ENCODE measurements at regions not wholly inside any gene's neighbourhood (a gene's known extent, or its start where the extent isn't known, plus 50 kb on each side); places are given as distances from the start of the nearest gene placed in this dataset.
A peak's percentile ranks its signal among the peaks of the same experiment; 100 is the strongest.

DNA sequence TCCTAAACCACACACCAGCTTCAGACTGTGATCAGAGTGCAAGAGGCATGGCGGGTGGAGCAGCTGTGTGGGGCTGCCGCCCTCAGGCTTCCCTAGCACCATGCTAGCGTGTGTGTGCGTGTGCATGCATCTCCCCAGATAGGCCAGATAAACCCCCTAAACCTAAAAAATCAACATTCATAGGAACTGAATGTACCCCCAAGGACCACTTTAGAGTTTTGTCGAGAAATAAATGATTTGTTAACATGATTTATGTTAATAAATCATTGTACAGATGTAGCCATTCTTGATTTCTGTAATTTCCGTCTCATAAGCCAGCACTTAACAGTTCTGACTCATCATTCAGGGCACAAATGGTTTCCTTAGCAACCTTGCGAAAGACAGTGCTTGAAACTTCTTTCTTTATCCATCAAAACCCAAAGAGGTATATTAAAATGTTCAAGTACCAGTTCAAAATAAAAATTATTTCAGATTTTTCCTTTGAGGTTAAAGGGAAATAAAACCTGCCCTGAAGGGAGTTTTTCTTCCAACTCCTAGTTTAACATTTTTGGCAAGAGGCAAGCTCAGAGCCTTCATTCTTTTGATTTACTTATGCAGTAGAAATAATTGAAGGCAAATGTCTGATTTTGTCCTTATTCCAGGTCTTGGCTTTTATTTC is 206.2 kb upstream of the RGS6 start:
- TF ChIP-seq, protein P1, sequence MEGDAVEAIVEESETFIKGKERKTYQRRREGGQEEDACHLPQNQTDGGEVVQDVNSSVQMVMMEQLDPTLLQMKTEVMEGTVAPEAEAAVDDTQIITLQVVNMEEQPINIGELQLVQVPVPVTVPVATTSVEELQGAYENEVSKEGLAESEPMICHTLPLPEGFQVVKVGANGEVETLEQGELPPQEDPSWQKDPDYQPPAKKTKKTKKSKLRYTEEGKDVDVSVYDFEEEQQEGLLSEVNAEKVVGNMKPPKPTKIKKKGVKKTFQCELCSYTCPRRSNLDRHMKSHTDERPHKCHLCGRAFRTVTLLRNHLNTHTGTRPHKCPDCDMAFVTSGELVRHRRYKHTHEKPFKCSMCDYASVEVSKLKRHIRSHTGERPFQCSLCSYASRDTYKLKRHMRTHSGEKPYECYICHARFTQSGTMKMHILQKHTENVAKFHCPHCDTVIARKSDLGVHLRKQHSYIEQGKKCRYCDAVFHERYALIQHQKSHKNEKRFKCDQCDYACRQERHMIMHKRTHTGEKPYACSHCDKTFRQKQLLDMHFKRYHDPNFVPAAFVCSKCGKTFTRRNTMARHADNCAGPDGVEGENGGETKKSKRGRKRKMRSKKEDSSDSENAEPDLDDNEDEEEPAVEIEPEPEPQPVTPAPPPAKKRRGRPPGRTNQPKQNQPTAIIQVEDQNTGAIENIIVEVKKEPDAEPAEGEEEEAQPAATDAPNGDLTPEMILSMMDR (IDR thresholded peaks at IDR 0.05): no peak
- TF ChIP-seq POLR2A (IDR thresholded peaks at IDR 0.05): no peak
- DNase-seq: no peak
- intact Hi-C loops (cut with DNase I; ENCODE audit: low total_unique reads): no loop called here
- Histone ChIP-seq H3K27ac (peak overlapping the region in 1 of 2 donors; percentile 54), H3K36me3 (no peaks in the 10 kb centered on the region), H3K4me3 (no peak overlapping the region), H3K4me1 (no peaks in the 10 kb centered on the region), H3K9me3 (no peaks in the 10 kb centered on the region), H3K27me3 (no peaks in the 10 kb centered on the region)

DNA sequence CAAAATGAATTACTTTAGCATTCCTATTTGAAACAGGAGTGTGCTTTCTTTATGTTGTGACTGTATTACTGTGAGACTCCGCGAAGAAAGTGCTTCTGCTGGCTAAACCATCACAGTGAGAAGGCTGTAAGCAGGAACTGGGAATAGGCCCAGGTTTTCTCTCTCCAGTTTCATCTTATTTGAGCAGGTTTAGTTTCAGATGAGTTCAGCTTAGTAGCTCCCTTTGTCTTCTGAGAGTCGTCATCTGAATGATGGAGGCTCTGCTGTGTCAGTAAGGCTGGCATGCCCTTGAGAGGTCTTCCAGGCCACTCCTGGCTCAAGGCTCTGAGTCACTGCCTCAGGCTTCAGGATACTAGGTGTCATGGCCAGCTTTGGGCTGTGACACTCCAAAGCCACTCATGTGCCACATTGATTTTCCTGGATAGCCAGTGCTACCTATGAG is 205.6 kb upstream of the RGS6 start:
- DNase-seq: peak in 1 of 2 donors; percentile 24
- no peaks in the 10 kb centered on the region for H3K36me3 ChIP-seq
- TF ChIP-seq, protein P1 (IDR thresholded peaks at IDR 0.05): no peak
- no peak for TF ChIP-seq POLR2A (IDR thresholded peaks at IDR 0.05)
- H3K9me3 ChIP-seq: no peaks in the 10 kb centered on the region
- intact Hi-C loops (cut with DNase I; ENCODE audit: low total_unique reads): no loop called here
- peak overlapping the region in 1 of 2 donors; percentile 54 for H3K27ac ChIP-seq
- no peak overlapping the region for H3K4me3 ChIP-seq
- no peaks in the 10 kb centered on the region for H3K27me3 ChIP-seq
- H3K4me1 ChIP-seq: no peaks in the 10 kb centered on the region

DNA sequence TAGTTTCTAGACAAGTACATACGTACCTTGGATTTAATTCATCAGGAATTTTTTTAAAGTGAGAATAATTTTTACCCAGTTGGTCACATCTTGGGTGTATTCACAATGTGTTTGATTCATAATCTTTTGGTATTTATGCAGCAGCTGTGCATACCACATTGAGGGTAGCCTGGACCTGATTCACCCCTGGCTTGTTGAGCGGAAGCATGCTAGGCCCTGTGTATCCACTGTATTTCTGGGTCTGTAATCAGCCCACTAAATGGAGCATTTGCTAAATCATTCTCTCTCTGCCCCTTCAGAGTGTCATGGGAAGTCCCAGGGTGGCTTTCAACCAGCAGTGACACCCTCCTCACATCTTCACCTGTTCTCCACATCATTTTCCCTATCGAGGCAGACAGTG is 203.8 kb upstream of the RGS6 start:
- Histone ChIP-seq H3K36me3 (no peaks in the 10 kb centered on the region), H3K9me3 (no peaks in the 10 kb centered on the region)
- intact Hi-C loops (cut with DNase I; ENCODE audit: low total_unique reads): no loop called here

DNA sequence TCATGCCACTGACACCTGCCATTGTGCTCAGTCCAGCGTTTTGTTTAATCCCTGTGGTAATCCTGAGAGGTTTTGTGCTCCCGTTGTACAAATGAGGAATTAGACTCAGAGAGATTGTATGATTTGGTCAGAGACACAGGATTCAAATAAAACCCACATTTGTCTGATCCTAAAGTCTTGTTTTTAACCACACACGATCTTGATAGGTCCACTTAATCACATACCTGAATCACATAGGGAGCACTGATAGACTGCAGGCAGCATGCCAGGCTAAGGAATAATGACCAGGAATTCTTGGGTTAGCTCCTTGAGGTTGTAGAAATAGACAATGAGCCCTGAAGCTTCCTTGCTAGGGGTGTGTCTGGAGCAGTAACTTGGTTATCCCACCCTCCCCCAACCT is 202.6 kb upstream of the RGS6 start:
- Histone ChIP-seq H3K27ac (no peak overlapping the region), H3K36me3 (no peaks in the 10 kb centered on the region), H3K9me3 (no peaks in the 10 kb centered on the region), H3K27me3 (no peaks in the 10 kb centered on the region), H3K4me1 (no peaks in the 10 kb centered on the region), H3K4me3 (no peak overlapping the region)
- intact Hi-C loops (cut with DNase I; ENCODE audit: low total_unique reads): no loop called here
- TF ChIP-seq, protein P1 (IDR thresholded peaks at IDR 0.05): no peak
- TF ChIP-seq POLR2A (IDR thresholded peaks at IDR 0.05): no peak
- DNase-seq: no peak

More for the DNA sequence above, 203.8 kb upstream of the RGS6 start:
- Histone ChIP-seq H3K4me1 (no peaks in the 10 kb centered on the region), H3K27ac (no peak overlapping the region), H3K27me3 (no peaks in the 10 kb centered on the region), H3K4me3 (no peak overlapping the region)
- no peak for DNase-seq
- TF ChIP-seq POLR2A (IDR thresholded peaks at IDR 0.05): no peak
- TF ChIP-seq, protein P1 (IDR thresholded peaks at IDR 0.05): no peak

DNA sequence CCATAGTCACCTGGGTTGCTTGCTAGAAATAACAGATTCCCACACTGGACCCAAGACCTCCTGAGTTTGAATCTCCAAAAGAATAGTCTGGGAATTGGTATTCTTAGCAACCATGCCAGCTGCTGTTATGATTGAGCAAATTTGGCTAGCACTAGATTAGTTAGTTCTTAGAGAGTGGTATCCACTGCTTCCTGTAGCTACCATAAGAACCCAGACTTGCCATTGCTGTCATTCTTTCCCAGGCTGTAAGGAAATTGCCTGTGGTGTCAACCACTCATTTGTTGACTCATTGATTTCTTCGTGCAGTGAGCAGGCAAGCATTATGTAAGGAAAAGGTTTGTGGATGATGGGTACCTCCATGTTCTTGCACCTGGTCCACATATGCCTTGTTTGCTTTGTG is 201.8 kb upstream of the RGS6 start:
- DNase-seq: no peak
- Histone ChIP-seq H3K36me3 (no peaks in the 10 kb centered on the region), H3K4me3 (no peak overlapping the region), H3K4me1 (no peaks in the 10 kb centered on the region), H3K9me3 (no peaks in the 10 kb centered on the region), H3K27me3 (no peaks in the 10 kb centered on the region), H3K27ac (no peak overlapping the region)
- TF ChIP-seq, protein P1 (IDR thresholded peaks at IDR 0.05): no peak
- TF ChIP-seq POLR2A (IDR thresholded peaks at IDR 0.05): no peak
- intact Hi-C loops (cut with DNase I; ENCODE audit: low total_unique reads): no loop called here

All from uterus (tissue), 3 donors.